Tibial nerve (tissue), 4 donors: ENCODE measurements at regions not wholly inside any gene's neighbourhood (a gene's known extent, or its start where the extent isn't known, plus 50 kb on each side); places are given as distances from the start of the nearest gene placed in this dataset.

Experiments used
- EP300 ChIP-seq, 2 donors: sonication (generic); formaldehyde crosslinking; IDR thresholded peaks; one replicate each; pipeline ENCODE4 v1.6.1; 2017; ENCODE audit warnings: antibody characterized with exemption in 2 of 2, mild to moderate bottlenecking in 1 of 2
- POLR2A ChIP-seq, 2 donors: fragments of 450-650 bp; IDR thresholded peaks; one replicate each; pipeline ENCODE4 v1.6.1; 2017; ENCODE audit warnings: antibody characterized with exemption in 2 of 2, mild to moderate bottlenecking in 2 of 2, moderate library complexity in 2 of 2
- TF ChIP-seq, protein P1 (sequence below), 5 experiments: fragments of 200-600 bp in 3 of 5; fragments of 450-650 bp in 2 of 5; sonication (generic) in 3 of 5; IDR thresholded peaks; one replicate each; pipeline ENCODE4 v1.5.1; 2016 to 2019; ENCODE audit warnings: antibody characterized with exemption in 5 of 5, mild to moderate bottlenecking in 3 of 5, moderate library complexity in 2 of 5

DNA sequence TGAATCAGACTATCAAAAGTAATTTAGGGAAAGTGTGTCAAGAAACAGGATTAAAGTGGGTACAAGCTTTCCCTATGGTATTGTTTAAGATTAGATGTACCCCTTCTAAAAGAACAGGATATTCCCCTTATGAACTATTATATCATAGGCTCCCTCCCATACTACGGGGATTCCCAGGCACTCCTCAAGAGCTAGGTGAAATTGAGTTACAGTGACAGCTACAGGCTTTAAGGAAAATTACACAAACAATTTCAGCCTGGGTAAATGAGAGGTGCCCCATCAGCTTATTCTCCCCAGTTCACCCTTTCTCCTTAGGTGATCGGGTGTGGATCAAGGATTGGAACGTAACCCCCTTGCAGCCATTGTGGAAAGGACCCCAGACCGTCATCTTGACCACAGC, 240.8 kb upstream of the CNTN6 start:
- TF ChIP-seq, protein P1, sequence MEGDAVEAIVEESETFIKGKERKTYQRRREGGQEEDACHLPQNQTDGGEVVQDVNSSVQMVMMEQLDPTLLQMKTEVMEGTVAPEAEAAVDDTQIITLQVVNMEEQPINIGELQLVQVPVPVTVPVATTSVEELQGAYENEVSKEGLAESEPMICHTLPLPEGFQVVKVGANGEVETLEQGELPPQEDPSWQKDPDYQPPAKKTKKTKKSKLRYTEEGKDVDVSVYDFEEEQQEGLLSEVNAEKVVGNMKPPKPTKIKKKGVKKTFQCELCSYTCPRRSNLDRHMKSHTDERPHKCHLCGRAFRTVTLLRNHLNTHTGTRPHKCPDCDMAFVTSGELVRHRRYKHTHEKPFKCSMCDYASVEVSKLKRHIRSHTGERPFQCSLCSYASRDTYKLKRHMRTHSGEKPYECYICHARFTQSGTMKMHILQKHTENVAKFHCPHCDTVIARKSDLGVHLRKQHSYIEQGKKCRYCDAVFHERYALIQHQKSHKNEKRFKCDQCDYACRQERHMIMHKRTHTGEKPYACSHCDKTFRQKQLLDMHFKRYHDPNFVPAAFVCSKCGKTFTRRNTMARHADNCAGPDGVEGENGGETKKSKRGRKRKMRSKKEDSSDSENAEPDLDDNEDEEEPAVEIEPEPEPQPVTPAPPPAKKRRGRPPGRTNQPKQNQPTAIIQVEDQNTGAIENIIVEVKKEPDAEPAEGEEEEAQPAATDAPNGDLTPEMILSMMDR (IDR thresholded peaks at IDR 0.05), result no peak
- no peak for TF ChIP-seq EP300 (IDR thresholded peaks at IDR 0.05)
- no peak for TF ChIP-seq POLR2A (IDR thresholded peaks at IDR 0.05)
